WTC11 (cell line): ENCODE measurements at regions not wholly inside any gene's neighbourhood (a gene's known extent, or its start where the extent isn't known, plus 50 kb on each side); places are given as distances from the start of the nearest gene placed in this dataset.

Experiments used
- CBFB ChIP-seq: sonication (generic); formaldehyde crosslinking; IDR thresholded peaks from 2 replicates; pipeline ENCODE4 v1.8.1; 2022; ENCODE audit warnings: mild to moderate bottlenecking, low read depth, missing genetic modification reagents
- CREB1 ChIP-seq: sonication (generic); formaldehyde crosslinking; IDR thresholded peaks from 2 replicates; pipeline ENCODE4 v1.8.0; 2023; ENCODE audit warnings: mild to moderate bottlenecking, missing genetic modification reagents
- CREM ChIP-seq: sonication (generic); formaldehyde crosslinking; IDR thresholded peaks from 2 replicates; pipeline ENCODE4 v1.8.1; 2022; ENCODE audit warnings: mild to moderate bottlenecking, missing genetic modification reagents, moderate library complexity
- CTCF ChIP-seq: fragments of 200-600 bp; IDR thresholded peaks from 2 replicates; pipeline ENCODE4 v1.8.0; 2022; ENCODE audit warnings: antibody characterized with exemption
- IRF1 ChIP-seq: sonication (generic); formaldehyde crosslinking; IDR thresholded peaks from 2 replicates; pipeline ENCODE4 v1.8.0; 2023; ENCODE audit warnings: missing genetic modification reagents
- JUN ChIP-seq: sonication (generic); formaldehyde crosslinking; IDR thresholded peaks from 2 replicates; pipeline ENCODE4 v1.8.0; 2023; ENCODE audit warnings: mild to moderate bottlenecking, missing genetic modification reagents
- MAX ChIP-seq: sonication (generic); formaldehyde crosslinking; IDR thresholded peaks from 2 replicates; pipeline ENCODE4 v1.8.0; 2022; ENCODE audit warnings: mild to moderate bottlenecking, missing genetic modification reagents
- MXD4 ChIP-seq: fragments of 250-450 bp; sonication (Bioruptor Pico); IDR thresholded peaks from 2 replicates; pipeline ENCODE4 v1.8.0; 2021; ENCODE audit warnings: mild to moderate bottlenecking, moderate library complexity, borderline replicate concordance
- PRDM15 ChIP-seq: sonication (generic); formaldehyde crosslinking; IDR thresholded peaks from 2 replicates; pipeline ENCODE4 v1.8.0; 2022; ENCODE audit warnings: missing genetic modification reagents
- ZNF423 ChIP-seq: fragments of 250-450 bp; sonication (Bioruptor Pico); IDR thresholded peaks from 2 replicates; pipeline ENCODE4 v2.1.2; 2022; ENCODE audit warnings: mild to moderate bottlenecking, moderate library complexity

GRCh38 chr13:81203783-81204182, 862.9 kb upstream of the SPRY2 start:
- TF ChIP-seq CTCF (no peak), CREB1 (no peak), JUN (no peak), PRDM15 (CRISPR knock-in tag) (no peak), CREM (CRISPR knock-in tag) (no peak), ZNF423 (CRISPR knock-in tag) (no peak), MXD4 (CRISPR knock-in tag) (no peak), IRF1 (CRISPR knock-in tag) (no peak), MAX (no peak), CBFB (CRISPR knock-in tag) (no peak)
